HG03108 (cell line): ENCODE measurements at regions not wholly inside any gene's neighbourhood (a gene's known extent, or its start where the extent isn't known, plus 50 kb on each side); places are given as distances from the start of the nearest gene placed in this dataset.
"Not testable (repeated sequence)": the region's sequence is repeated elsewhere in the genome, so short reads cannot be mapped to it uniquely, and the experiment has no call there.

Experiments
- ATAC-seq: cut with Tn5 transposase; IDR thresholded peaks from one replicate; pipeline ENCODE4 v1.9.1; 2021; ENCODE audit warnings: moderate library complexity; ENCODE audit not compliant: unreplicated experiment

GRCh38 chr15:98547275-98547674, 101.1 kb upstream of the IGF1R start:
- no peak for ATAC-seq

DNA sequence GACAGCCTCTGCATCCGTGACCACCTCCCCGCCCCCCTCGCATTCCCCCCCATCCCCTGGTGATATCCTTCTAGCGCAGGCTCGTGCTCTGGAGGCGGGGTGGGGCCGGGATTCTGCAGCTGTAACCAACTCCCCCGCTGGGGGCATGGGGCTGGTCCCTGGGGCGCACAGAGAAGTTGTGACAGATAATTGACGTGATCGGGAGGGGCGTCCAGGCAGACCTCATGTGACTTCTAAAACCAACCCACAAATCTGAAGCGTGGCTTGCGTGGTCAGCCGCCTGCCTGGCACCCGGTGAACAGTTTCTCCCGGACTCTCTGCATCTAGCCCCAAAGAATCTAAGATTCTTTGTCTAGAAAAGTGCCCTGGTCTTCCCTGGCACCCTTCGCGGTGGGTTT, 100.6 kb upstream of the IGF1R start:
- no peak for ATAC-seq

GRCh38 chr15:98548139-98548971, 100.0 kb upstream of the IGF1R start:
- no peak for ATAC-seq

GRCh38 chr15:98549003-98549402, 99.3 kb upstream of the IGF1R start:
- no peak for ATAC-seq

DNA sequence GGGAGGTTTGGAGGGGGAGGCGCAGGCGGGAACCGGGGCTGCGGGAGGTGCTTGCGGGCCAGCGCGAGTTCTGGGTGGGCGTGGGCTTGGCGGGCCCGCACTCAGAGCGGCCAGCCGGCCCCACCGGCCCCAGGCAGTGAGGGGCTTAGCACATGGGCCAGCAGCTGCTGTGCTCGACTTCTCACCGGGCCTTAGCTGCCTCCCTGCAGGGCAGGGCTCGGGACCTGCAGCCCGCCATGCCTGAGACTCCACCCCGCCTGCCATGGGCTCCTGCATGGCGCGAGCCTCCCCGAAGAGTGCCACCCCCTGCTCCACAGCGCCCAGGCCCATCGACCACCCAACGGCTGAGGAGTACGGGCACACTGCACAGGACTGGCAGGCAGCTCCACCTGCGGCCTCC, 98.6 kb upstream of the IGF1R start:
- ATAC-seq: no peak

GRCh38 chr15:98550363-98550762, 98.0 kb upstream of the IGF1R start:
- ATAC-seq: not testable (repeated sequence)

GRCh38 chr15:98551936-98552562, 96.3 kb upstream of the IGF1R start:
- ATAC-seq: no peak

- no peak for ATAC-seq
Measured at GRCh38 chr15:98554272-98555172, 93.8 kb upstream of the IGF1R start.

- no peak for ATAC-seq
Measured at GRCh38 chr15:98555173-98555515, 93.2 kb upstream of the IGF1R start.

GRCh38 chr15:98556321-98556720, 92.0 kb upstream of the IGF1R start:
- no peak for ATAC-seq

- ATAC-seq: no peak
Measured at GRCh38 chr15:98560338-98560737, 88.0 kb upstream of the IGF1R start.

GRCh38 chr15:98561169-98561941, 87.0 kb upstream of the IGF1R start:
- ATAC-seq: no peak

DNA sequence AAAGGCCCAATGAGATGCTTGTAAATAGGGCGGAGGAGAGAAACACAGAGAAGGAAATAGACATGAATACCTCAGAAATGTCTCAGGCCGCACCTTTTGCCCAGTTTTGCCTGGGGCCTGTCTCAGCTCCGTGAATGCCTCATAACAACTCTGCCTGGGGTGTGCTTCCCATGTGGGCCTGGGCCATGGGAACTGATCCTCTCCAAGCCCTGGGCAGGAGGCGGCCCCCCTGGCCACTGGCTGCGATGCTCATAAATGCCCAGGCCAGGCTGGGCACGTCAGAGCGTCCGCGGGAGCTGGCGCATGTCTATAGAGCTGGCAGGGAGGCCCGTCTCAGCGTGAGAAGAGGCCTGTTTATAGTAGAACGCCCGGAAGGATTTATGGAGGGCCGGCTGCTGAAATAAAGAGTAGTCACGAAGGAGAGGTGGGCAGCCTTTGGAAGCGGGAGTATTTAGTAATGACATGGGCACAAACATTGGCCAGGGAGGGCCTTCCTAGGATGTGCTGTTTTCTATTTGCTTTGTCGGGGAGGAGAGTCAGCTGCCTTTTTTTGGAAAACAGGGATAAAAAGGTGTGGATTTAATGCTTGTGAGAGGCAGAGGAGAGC, 85.9 kb upstream of the IGF1R start:
- ATAC-seq: no peak

DNA sequence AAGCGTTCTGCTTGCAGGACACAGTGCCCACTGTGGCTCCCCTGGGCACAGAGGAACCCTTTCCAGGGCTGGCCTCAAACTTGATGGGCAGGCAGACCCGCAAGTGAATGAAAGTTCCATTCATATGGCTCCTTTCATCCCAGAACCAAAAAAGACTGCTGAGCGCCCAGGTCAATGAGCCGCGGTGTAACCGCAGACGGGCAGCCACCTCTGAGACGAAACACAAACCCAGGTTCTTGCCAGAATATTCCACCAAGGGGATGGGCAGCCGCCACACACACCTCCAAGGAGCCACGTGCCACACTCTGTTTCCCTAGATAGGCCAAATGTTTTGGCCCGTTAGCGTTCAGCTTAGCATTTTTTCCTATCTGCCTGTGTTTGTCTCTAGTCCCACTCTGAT, 82.8 kb upstream of the IGF1R start:
- no peak for ATAC-seq

GRCh38 chr15:98567951-98568350, 80.4 kb upstream of the IGF1R start:
- no peak for ATAC-seq

DNA sequence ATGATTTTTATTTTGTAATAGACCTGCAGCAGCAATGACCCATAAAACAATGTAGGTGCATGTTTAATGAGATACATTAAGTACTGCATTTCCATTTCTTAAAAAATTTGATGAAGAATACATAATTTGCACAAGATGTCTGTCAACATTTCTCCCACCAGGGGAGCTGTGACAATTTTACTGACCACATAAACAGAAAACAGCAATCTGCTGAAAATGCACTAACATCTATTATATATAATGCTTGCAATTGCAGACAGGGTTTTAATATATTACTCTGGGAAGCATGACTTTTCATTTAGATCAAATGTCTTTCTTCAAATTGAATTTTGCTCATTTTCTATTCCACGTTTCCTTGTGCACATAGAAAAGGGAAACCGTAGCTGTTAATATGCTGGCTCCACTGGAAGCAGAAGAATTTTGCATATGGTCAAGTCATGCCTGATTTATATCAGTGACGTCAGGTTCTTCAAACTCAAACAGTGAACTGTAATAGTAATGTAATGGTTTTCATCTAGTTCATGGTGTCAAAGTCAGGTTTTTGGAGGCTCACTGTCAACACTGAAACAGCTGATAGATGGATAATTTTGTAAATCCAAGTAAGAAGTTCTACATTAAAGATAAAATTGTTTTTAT, 79.8 kb upstream of the IGF1R start:
- ATAC-seq: no peak

DNA sequence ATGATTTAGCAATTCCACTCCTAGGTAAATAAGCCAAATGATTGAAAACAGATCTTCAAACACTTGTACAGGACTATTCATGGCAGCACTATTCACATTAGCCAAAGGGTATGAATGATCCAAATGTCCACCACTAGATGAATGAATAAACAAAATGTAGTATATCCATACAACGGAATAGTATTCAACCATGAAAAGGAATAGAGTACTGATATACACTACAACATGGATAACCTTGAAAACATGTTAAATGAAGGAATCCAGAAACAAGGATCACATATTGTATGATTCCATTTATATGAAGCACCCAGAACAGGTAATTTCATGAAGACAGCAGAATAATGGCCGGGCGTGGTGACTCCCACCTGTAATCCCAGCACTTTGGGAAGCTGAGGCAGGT, 78.2 kb upstream of the IGF1R start:
- ATAC-seq: no peak

DNA sequence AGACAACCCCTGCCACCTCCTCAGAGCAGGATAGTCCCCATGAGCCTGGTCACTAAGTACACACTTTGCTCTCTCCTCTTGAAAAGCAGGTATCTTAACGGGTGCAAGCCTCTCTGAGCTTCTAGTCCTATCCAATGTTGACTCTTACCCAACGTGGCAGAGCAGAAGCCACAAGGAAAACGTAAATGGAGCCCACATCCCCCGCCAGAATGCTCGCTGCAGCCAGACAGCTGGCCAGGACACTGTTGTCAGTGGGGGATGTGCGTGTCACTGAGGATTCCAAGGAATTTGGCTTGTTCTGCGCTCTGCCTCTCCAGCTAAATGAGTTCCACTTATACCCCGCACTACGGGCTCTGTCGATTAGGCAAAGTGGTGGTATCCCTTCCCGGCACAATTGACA, 67.8 kb upstream of the IGF1R start:
- ATAC-seq: no peak

DNA sequence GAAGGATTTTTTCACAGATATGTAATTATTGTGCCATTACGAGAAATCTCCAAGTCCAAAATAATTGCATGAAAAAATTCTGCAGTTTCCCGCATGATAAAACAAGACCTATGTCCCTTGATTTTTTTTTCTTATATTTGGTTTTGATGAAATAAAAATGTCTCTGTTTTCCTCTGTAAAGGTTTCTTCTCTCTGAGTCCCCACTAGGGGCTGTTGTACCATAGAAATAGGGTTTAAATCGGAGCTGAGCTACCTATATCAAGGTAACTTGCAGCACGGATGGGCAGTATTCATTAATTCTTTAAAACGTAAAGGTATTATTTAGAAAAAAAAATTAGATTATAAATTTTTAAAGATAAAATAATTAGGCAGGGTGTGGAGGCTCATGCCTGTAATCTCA, 66.6 kb upstream of the IGF1R start:
- ATAC-seq: no peak

GRCh38 chr15:98582900-98583554, 65.3 kb upstream of the IGF1R start:
- ATAC-seq: no peak
